GM13976 (cell line): ENCODE measurements at regions not wholly inside any gene's neighbourhood (a gene's known extent, or its start where the extent isn't known, plus 50 kb on each side); places are given as distances from the start of the nearest gene placed in this dataset.

ENCODE experiments used
- DNase-seq: peaks from one replicate; pipeline ENCODE4 v3.0.0; 2012; ENCODE audit warnings: low spot score
- in situ Hi-C: fragments of 300-500 bp; cut with MboI; formaldehyde crosslinking; loops from one replicate; pipeline ENCODE4 v1.12.0; 2022; ENCODE audit warnings: low sequenced_read_pairs, mixed read lengths, inconsistent platforms; ENCODE audit not compliant: unreplicated experiment
- TF ChIP-seq, protein P1 (sequence below): IDR thresholded peaks from 2 replicates; pipeline ENCODE4 v1.5.1; 2012; ENCODE audit warnings: borderline replicate concordance, mild to moderate bottlenecking; ENCODE audit not compliant: insufficient read depth; ENCODE audit errors: extremely low read depth, missing control alignments, control extremely low read depth

DNA sequence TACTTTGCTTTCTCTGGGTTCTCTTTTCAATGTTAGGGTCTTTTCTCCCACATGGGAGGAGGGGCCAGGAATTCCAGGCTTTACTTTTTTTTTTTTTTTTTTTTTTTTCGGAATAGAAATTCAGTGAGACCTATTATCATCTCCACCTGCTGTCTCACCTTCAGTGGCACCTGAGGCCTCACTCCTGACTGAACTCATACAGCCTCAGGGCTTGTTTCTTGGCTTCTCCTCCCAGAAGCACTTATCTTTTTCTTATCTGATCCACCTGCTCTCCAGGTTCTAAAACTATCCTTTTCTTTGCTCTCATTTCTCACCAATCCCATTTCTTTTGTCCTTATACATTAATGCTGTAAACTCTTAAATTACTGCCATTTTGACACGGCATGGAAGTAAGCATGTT, 117.3 kb upstream of the PPP3CA start:
- TF ChIP-seq, protein P1, sequence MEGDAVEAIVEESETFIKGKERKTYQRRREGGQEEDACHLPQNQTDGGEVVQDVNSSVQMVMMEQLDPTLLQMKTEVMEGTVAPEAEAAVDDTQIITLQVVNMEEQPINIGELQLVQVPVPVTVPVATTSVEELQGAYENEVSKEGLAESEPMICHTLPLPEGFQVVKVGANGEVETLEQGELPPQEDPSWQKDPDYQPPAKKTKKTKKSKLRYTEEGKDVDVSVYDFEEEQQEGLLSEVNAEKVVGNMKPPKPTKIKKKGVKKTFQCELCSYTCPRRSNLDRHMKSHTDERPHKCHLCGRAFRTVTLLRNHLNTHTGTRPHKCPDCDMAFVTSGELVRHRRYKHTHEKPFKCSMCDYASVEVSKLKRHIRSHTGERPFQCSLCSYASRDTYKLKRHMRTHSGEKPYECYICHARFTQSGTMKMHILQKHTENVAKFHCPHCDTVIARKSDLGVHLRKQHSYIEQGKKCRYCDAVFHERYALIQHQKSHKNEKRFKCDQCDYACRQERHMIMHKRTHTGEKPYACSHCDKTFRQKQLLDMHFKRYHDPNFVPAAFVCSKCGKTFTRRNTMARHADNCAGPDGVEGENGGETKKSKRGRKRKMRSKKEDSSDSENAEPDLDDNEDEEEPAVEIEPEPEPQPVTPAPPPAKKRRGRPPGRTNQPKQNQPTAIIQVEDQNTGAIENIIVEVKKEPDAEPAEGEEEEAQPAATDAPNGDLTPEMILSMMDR: no peak
- in situ Hi-C loops: no loop called here
- no peak for DNase-seq

DNA sequence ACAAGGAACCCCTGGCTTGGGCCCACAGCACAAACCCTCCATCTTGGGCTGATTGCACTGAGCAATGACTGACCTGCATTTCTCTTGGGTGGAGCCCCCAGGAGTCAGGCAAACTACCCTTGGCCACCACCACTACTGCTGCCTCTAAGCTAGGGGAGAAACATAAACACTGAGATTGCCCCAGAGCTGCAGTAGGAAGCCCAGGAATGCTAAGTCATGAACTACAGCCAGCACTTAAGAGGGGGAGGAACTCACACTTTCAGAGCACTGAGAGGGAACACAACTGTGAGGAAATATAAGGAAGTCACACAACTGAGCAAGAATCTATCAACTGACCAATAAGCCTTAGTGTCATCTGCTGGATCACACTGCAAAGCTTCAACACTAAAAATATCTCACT, 111.6 kb upstream of the PPP3CA start:
- TF ChIP-seq, protein P1: no peak
- in situ Hi-C loops: no loop called here
- no peak for DNase-seq

DNA sequence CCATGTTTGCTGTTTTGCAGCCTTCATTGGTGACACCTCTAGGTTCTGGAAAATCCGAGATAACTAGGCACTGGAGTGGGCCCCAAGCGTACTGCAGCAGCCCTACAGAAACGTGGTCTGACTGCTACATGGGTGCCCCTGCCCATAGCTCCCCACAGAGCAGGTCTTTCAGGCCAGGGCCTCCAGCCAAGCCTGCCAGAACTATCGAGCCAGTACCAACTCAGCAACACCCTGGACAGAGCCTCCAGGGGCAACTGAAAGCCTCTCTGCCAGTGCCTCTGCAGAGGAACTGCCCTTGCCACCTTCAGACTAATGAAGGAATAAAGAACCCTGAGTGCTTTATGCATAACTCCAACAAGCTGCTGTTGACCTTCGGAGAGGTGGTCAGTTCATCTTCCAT, 111.1 kb upstream of the PPP3CA start:
- TF ChIP-seq, protein P1: no peak
- in situ Hi-C loops: no loop called here
- no peak for DNase-seq

DNA sequence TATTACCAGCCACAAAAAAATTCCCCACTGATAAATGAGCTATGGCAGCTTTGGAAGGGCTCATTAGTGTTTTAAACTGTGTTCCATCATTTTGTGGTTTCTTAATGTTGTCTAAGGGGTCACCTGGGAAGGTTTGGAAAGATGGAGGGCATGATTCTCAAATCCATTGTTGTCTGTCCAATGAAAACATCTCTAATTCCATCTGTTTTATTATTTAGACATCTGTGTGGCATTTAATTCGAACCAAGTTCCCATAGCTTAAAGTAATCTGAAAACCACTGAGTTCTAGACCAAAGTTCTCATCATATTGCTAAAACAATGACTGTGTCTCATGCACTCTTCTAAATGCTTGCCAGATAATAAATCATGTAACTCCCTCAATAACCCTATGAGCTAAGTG, 103.8 kb upstream of the PPP3CA start:
- TF ChIP-seq, protein P1: no peak
- in situ Hi-C loops: no loop called here

DNA sequence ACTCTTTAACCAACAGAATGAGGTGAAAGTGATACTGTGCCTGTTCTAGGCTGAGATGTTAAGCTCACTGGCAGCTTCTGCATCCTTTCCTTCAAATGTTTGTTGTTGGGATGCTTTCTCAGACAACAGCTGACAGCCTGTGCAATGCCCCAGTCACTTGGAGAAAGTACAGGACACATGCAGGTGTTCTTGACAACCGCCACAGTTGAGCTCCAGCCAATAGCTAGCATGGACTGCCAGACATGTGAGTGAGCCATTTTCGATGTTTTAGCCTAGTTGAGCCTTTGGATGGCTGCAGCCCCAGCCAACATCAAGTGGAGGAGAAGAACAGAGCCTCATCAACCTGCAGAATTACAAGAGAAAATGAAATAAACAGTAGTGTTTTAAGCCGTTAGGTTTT, 94.1 kb upstream of the PPP3CA start:
- no peak for DNase-seq
- TF ChIP-seq, protein P1: no peak
- in situ Hi-C loops: no loop called here

More for the DNA sequence above, 103.8 kb upstream of the PPP3CA start:
- no peak for DNase-seq

DNA sequence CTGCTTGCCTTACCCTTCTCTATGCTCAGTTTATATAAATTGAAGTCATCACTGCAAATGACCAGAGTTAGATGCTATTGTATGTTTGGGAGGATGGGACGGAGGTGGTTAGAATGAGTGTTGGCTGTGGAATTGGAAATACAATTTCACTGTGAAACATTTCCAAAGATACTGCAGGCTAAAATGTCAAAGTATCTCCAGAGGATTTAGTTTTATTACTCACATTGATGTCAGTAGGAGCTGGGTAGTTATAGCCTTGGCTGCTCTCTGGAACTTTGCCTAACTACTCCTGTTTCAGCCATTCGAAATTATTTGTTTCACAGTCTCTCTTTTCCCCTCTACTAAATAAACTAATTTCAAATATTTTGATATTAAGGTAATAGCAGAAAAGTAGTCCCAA, 92.6 kb upstream of the PPP3CA start:
- TF ChIP-seq, protein P1: no peak
- DNase-seq: no peak
- in situ Hi-C loops: no loop called here

DNA sequence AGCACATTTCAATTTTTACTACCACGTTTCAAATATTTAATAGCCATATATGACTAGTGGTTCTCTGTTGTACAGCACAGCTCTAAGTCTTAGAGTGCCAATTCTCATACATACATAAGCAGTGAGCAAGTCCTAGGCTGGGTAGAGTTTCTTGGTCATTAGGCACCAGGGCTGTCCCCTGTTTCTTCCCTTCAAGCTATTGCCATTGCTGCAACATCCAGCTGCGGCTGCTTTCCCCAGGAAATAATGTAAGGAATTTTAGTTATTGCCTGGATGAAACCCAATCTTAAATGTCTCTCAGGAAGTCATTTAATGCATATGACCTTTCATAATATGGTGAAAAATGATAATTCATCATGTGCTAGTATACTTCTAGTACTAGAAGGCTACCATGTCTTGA, 74.1 kb upstream of the PPP3CA start:
- TF ChIP-seq, protein P1: no peak
- in situ Hi-C loops: no loop called here
- no peak for DNase-seq
